ENCODE measurements at regions not wholly inside any gene's neighbourhood (a gene's known extent, or its start where the extent isn't known, plus 50 kb on each side); places are given as distances from the start of the nearest gene placed in this dataset.
A peak's percentile ranks its signal among the peaks of the same experiment; 100 is the strongest.

GRCh38 chr9:106423575-106423974, 439.4 kb upstream of the ZNF462 start:
- no peak for DNase-seq (ENCODE audit: low read depth)
- no peak for TF ChIP-seq CTCF (IDR thresholded peaks at IDR 0.05; ENCODE audit: insufficient read depth, low read depth, low read length, missing control alignments)
- H3K4me3 ChIP-seq (ENCODE audit: low read length), result no peak overlapping the region

- TF ChIP-seq CTCF (IDR thresholded peaks at IDR 0.05; ENCODE audit: insufficient read depth, low read depth, low read length, missing control alignments), result no peak
- DNase-seq (ENCODE audit: low read depth), result peak; percentile 84
- no peak overlapping the region for H3K4me3 ChIP-seq (ENCODE audit: low read length)
These were observed 430.3 kb upstream of the ZNF462 start for GRCh38 chr9:106432631-106433030.

- no peak overlapping the region for H3K4me3 ChIP-seq (ENCODE audit: low read length)
- TF ChIP-seq CTCF (IDR thresholded peaks at IDR 0.05; ENCODE audit: insufficient read depth, low read depth, low read length, missing control alignments), result no peak
- no peak for DNase-seq (ENCODE audit: low read depth)
These were observed 424.0 kb upstream of the ZNF462 start for GRCh38 chr9:106438928-106439327.

GRCh38 chr9:106441283-106441682, 421.7 kb upstream of the ZNF462 start:
- TF ChIP-seq CTCF (IDR thresholded peaks at IDR 0.05; ENCODE audit: insufficient read depth, low read depth, low read length, missing control alignments), result no peak
- no peak for DNase-seq (ENCODE audit: low read depth)
- H3K4me3 ChIP-seq (ENCODE audit: low read length), result no peak overlapping the region

GRCh38 chr9:106443520-106443919, 419.4 kb upstream of the ZNF462 start:
- H3K4me3 ChIP-seq (ENCODE audit: low read length), result no peak overlapping the region
- no peak for DNase-seq (ENCODE audit: low read depth)
- no peak for TF ChIP-seq CTCF (IDR thresholded peaks at IDR 0.05; ENCODE audit: insufficient read depth, low read depth, low read length, missing control alignments)

GRCh38 chr9:106445107-106445506, 417.9 kb upstream of the ZNF462 start:
- no peak for TF ChIP-seq CTCF (IDR thresholded peaks at IDR 0.05; ENCODE audit: insufficient read depth, low read depth, low read length, missing control alignments)
- DNase-seq (ENCODE audit: low read depth), result no peak
- no peak overlapping the region for H3K4me3 ChIP-seq (ENCODE audit: low read length)

GRCh38 chr9:106449336-106449927, 413.5 kb upstream of the ZNF462 start:
- DNase-seq (ENCODE audit: low read depth), result no peak
- H3K4me3 ChIP-seq (ENCODE audit: low read length), result no peak overlapping the region
- no peak for TF ChIP-seq CTCF (IDR thresholded peaks at IDR 0.05; ENCODE audit: insufficient read depth, low read depth, low read length, missing control alignments)

Measured in epithelial cell of esophagus (primary cell).